GM19043 (cell line): ENCODE measurements at regions not wholly inside any gene's neighbourhood (a gene's known extent, or its start where the extent isn't known, plus 50 kb on each side); places are given as distances from the start of the nearest gene placed in this dataset.

Experiments used
- ATAC-seq: cut with Tn5 transposase; IDR thresholded peaks from one replicate; pipeline ENCODE4 v1.9.1; 2021; ENCODE audit warnings: low read depth; ENCODE audit not compliant: unreplicated experiment

DNA sequence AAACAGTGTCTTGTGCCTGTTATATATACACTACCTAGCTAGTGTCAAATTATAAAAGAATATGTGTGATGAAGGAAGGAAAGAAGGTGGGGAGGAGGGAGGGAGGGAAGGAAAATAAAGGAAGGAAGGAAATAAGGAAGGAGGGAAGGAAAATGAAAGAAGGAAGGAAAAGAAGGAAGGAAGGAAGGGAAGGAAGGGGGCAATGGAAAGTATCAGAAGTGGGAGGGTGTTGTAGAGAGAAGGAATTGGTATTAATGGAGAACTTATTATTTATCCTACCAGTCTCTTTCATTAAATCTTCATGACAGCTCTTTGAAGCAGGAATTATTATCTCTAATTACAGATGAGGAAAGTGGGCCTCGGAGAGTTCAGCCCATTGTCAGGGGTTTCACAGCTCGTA, 202.4 kb downstream of the SAMD5 start:
- no peak for ATAC-seq

DNA sequence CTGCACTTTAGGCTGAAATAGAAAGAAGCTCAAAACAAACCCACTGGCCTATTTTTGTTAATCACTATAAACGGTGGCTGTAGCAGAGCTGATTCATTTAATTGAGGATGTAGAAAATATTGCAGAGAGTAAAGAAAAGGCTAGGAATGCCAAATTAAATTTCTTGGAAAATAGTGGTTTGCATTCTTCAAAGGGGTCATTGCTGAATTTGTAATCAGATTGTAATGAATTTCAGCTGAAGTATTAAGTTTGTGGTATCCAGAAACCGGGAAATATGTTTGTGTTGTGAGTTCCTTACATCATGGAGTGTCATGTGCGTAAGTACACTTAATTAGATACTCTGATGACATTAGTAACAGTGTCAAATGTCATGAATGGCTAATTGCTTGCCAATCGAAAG, 203.0 kb downstream of the SAMD5 start:
- ATAC-seq = no peak

DNA sequence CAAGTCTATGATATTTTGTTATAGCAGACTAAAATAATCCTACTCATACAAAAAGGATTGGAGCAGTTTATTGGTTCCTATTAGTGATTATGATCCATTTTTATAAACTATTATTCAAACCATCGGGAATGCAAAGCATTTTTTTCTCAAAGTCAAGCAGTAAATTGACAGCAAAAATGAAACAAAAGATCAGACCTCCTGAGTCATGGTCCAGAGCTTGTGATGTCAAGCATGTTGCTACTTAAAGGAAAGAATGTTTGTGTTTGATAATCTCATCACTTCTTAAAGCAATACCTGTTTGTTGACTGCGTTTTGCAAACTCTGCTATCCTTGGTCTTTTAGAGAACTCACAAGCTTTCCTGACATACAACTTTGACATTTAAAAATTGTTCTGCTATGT, 204.4 kb downstream of the SAMD5 start:
- ATAC-seq = no peak

DNA sequence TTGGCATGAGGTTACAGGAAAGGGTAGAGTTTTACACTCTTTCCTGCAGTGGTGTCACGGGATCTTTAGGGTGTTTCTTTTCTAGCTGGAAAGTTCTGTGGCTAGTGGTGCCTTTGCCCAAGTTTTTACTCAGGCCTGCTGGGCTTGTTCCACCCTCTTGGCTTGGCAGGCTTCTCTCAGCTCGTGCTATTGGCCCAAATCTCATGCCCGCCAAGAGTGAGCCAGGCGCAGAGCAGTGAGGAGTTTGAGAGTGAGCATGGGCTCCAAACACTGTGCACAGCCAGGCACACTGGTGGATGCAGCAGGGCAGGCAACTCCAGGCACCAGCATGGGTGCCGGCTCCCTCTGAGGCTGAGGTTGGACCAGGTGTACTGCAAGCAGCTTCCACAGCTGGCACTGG, 206.5 kb downstream of the SAMD5 start:
- no peak for ATAC-seq

DNA sequence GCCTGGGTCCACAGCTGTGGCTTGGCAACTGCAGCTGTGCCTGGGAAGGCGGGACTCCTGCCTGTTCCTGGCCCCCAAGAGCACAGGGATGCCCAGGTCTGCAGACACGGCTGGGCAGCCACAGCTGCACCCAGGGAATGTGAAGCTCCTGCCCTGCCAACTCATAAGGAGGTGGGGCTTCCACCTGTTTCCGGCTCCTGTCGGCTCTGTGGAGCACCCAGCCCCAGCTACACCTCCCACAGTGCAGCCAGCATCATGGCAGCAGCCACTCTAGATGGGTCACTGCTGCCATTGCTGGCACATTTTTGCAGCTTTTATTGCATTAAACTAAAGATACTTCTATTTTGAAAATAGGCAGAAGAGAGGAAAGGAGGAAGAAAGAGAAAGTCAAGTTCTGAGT, 207.9 kb downstream of the SAMD5 start:
- ATAC-seq = no peak

DNA sequence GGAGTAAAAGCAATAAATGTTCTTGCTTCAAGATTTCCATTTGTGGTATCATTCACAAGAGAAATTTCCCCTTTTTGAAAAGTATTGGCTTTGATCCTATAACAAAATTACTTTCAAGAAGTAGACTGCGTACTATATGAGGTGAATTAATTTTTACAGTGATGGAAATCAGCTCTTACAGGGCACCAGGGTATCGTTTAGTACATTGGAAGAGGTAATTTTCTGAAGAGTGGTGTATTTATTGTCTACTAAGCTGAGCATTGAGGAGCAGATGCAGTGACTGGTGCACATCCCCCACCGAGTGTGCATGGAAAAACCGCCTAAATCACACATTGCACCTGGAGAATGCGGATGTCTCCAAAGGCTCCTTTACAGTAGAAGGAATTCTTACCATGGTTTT, 209.5 kb downstream of the SAMD5 start:
- ATAC-seq = no peak

DNA sequence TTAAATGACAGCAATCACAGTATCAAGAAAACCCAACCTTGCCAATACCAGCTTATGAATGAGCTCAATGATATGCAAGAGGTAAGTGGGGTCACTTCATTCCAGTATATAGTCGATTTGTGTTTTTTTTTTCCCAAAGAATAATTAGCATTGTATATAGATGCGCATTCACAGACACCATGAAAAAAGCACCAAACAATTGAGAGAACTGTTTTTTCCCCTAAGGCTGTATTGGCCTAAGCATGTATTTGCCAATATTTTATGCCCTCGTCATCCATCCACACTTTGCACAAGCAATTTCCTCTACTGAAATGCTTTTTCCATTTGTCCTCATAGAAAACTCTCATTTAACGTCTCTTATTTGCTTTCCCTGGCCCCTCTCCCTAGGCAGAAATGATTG, 213.7 kb downstream of the SAMD5 start:
- ATAC-seq = no peak

DNA sequence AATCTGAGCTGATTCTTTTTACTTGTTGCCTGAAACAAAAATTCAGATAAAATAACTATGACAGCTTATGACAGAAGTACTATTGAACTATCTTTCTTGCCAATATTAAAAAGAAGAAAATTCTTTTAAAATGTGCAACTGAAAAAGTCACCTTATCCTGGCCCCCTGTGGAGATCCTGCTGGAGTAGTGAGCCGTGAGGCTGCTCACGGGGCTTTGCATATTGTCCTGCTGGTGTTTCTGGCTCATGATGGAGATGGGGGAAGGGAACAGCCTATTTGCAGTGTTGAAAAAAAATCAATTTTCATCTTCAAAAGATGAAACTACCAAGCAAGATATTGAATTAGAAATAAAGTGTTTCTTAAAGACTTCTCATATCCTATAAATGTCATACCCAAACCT, 216.0 kb downstream of the SAMD5 start:
- no peak for ATAC-seq

DNA sequence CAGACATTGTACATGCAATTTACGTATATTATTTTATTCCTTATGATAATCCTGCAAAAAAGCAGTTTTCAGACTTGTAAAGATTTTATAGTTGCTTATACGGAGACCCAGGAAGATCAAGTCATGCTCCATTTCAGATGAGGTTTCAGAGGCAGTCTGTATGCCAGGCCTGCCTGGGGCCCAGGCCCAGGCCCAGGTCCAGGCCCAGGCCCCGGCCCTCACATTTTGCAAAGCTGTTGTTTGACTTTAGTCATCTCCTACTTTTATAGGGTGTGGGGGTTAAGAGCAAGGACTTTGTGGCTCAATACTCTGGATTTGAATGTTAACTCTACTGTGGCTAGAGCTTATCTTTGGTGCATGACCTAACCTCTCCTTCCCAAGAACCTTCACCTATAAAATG, 217.9 kb downstream of the SAMD5 start:
- ATAC-seq = no peak

DNA sequence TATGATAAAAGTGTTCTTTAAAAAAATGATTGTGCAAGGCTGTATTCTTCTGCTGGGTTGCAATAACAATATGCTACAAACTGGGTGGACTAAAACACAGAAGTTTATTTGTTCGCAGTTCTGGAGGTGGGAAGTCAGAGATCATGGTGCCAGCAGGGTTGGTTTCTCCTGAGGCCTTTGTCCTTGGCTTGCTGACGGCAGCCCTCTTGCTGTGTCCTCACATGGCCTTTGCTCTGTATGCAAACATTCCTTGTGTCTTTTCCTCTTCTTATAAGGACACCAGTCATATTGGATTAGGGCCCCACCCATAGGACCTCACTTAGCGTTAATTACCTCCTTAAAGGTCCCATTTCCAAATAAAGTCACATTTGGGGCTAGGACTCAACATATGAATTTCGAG, 220.4 kb downstream of the SAMD5 start:
- no peak for ATAC-seq

DNA sequence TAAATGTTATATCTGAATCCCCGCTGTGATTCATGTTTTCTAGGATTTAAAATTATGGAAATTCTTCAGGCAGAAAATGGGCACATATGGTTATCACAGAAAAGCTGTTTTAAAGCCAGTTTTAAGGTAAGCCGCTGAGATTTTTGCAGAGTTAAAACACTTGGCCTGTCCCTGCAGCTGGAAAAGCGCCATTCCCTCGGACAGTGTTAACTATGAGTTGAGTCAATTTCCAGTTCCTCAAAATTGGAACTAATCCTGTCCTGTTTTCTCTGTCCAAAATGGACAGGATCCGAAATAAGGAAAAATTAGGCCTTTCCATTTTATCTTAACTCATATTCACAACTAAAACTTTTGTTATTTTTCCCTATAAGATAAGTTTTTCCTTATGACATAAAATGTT, 225.2 kb downstream of the SAMD5 start:
- no peak for ATAC-seq

DNA sequence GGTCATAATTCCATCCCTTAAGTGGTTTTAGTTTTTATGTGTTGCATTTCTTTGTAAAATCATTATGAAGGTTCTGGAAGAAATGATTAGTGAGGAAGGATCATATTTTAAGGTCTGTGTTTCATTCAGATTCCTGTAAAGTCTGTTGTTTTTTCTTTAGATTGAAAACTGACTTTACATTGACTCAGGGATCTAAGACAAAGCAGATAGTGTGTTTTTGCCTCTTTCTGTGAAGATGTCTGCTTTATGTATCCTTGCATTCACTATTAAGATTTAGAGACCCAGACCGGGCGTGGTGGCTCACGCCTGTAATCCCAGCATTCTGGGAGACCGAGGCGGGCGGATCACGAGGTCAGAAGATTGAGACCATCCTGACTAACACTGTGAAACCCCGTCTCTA, 225.7 kb downstream of the SAMD5 start:
- no peak for ATAC-seq

DNA sequence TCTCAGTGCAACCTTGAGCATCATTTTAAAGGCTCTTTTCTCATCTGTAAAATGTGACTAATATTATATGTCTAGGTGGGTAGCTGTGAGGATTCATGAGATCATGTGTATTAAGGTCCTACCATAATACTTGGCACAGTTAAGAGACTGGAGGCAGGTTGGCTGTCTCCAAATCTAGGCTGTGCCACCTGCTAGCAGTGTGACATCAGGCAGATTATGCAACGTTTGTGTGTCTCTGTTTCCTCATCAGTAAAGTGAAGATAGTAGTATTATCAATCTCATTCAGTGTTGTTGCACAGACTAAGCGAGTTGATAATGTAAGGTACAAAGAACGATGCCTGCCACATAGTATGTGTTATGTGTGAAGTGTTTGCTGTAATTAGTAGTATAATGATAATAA, 227.4 kb downstream of the SAMD5 start:
- no peak for ATAC-seq

DNA sequence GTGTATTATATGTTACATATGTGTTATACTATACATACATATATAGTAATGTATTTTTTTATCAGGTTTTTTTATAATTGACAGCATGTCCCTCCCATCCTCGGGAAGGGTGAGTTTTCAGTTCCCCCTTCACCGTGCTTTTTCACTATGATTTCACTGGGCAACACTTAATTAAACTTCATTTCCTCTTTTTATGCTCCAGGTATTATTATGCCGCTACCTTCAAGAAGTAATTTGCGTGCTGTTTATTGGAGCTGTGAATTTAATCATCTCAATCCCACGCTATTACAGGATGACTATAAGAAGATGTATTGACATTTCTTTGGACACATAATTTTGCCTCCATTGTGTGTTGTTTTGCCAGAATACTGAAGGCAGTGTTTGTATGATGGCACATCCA, 228.6 kb downstream of the SAMD5 start:
- no peak for ATAC-seq

DNA sequence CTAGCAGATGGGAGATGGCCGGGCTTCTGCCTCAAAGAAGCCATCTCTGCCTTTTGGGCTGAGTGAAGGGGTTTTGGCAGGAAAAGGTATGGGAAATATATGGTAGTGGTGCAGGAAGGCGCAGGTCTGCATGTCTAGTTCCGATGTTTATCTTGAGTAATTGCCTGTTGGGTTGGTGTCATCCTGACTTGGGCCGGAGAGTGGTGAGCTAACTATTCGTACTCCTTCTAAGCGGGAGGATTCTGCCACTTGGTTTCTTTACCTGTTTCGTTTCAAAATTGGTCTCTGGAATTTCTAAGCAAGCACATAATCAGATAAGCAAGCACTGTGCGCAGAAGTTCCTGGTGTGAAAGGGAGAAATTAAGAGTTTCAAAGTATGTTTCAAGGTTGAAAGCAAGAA, 229.6 kb downstream of the SAMD5 start:
- ATAC-seq = no peak

DNA sequence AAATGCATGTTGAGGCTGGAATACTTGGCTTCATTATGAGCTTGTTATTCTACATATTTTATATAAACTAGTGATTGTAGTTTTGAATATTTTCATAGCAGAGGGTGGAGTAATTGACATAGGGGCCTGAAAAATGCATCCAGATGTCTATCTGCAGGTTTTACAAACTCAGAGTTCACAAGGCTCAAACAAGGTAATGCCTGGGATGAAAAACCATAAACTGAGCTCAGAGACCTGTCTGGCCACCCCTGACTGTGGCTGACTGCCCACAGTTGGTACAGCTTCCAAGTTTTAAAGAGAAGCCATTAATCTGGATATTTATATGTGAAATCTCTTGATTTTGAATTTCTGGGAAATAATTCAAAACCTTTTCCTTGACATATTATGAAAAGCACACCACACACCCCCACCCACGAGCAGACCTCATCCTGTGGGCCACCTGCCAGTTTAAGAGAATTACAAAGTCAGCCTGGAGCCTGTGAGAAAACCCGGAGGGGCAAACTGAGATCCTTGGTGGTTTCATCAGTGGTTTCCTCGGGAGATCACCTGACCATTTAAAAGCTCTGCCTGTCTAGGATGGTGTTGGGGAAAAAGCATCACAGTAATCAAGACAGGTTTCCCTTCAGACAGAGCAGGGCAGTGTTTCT, 230.1 kb downstream of the SAMD5 start:
- ATAC-seq = peak; percentile 53

DNA sequence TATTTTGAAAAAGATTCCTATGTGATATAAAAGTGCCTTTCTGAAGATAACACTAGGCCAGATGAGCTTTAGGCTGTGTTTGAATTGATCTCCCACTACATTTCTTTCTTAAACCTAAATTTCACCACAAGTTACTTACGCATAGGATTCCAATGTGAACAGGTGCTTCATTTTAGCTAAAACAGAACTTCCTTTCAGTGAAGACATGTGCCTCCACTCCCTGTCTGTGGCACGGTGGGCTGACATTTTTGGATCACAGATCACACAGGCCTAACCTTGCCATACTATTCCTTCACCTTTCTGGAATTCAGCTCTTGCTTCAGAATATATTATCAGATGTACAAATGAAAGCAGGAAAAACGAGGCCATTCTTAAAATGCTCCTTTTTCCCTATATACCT, 231.8 kb downstream of the SAMD5 start:
- ATAC-seq = no peak

DNA sequence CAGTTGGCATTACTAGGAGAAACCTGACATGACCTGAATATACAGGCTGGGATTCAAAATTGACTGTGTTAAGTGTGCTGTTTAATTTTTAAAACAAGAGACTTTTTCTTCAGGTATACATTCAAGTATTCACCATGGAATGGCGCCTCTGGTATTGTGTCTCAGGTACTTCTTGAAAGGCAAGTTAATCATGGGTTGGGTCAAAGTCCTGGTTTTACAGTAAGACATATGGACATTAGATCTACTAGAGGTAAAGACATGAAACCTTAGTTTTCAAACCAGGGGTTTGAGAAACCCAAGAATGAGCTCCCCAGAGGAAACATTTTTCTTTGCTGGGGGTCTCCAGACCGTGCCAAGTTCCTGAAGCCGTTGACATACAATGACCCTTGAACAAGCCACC, 232.4 kb downstream of the SAMD5 start:
- no peak for ATAC-seq

DNA sequence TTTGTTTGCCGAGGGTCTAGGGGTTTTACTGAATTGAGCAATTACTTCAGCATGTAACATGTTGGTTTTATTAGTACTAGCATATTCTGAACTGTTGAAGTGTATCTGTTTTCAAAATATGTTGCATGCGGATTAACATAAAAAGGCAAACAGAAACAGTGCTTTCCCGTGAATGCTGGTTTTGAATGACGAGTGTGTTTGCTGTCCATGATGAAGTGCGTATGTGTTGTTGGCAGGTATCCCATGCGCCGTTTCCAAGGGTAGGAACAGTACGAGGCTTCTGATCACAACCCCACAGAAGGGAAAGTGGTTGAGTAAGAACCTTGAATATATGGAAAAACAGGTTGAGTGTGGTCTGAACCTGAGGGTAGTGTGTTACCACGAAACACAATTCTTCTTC, 232.9 kb downstream of the SAMD5 start:
- no peak for ATAC-seq

DNA sequence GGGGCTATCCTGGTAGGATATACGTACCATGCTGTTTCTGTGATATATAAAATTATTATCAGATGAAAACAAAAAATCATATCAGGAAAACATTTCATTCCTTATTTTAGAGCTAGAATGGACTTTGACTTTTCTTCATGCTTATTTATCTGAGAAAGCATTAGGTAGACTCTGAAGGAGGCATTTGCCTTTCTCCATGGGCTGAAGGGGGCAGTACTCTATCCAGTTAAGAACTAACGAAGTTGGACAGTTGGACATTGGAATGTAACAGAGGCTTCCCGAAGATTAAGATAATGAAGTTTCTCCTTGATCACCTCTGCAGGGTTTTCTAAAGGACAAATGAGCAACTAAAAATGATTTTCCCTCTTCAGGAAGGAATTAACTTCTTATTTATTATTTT, 233.9 kb downstream of the SAMD5 start:
- ATAC-seq = no peak

DNA sequence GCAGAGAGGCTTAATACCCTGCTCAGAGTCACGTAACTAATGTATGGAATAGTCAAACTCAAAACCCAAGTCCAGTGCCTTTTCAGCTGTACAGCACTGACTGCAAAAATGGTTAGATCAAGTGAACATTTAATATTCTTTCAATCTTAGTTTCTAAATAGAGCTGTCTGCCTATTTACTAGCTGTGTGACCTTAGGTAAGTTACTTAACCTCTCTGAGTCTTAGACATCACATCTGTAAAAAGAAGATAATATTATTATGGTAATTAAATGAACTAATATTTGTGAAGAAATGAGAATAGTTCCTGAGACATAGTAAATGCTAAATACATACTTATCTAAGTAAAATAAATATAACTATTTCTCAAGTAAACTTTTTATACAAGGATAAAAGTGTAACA, 235.5 kb downstream of the SAMD5 start:
- no peak for ATAC-seq

DNA sequence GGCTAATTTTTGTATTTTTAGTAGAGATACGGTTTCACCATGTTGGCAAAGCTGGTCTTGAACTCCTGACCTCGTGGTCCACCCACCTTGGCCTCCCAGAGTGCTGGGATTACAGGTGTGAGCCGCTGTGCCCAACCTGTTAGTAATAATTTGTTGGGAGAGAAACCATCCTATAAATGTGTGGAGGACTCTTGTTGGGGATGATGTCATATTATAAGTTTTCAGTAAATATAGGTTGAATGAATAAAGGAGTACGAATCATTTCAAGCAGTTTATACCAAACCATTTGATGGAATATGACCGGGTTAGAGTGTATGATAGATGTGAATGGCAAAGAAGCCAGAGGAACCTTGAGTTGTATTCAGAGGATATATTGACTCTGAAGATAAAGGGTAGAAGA, 240.8 kb downstream of the SAMD5 start:
- no peak for ATAC-seq

DNA sequence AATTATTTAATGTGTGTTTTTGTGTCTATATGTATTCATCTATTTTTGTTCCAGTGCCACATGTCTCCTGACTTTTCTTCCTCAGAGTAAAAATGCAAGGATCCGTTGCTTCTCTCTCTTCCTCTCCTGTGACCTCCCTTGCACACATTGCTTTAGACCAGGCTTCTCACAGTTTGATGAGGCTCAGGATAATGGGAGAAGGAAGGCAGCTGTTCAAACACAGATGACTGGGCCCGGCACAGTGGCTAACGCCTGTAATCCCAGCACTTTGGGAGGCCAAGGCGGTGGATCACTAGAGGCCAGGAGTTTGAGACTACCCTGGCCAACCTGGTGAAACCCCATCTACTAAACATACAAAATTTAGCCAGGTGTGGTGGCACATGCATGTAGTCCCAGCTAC, 241.9 kb downstream of the SAMD5 start:
- no peak for ATAC-seq
